Sigmoid colon (tissue), 6 donors: ENCODE measurements at regions not wholly inside any gene's neighbourhood (a gene's known extent, or its start where the extent isn't known, plus 50 kb on each side); places are given as distances from the start of the nearest gene placed in this dataset.

Source experiments
- DNase-seq: peaks from one replicate; pipeline ENCODE4 v3.0.0-alpha.2; 2019
- H3K27ac ChIP-seq, 4 donors: fragments of 200-600 bp; sonication (generic); one replicate each; pipeline ENCODE4 v1.5.1; 2016 to 2019; ENCODE audit warnings: mild to moderate bottlenecking in 1 of 4
- H3K27me3 ChIP-seq, 3 donors: fragments of 200-600 bp; sonication (generic); one replicate each; pipeline ENCODE4 v1.5.1; 2019; ENCODE audit warnings: mild to moderate bottlenecking in 1 of 3
- H3K36me3 ChIP-seq, 4 donors: fragments of 200-600 bp; sonication (generic); one replicate each; pipeline ENCODE4 v1.5.1; 2016 to 2019
- H3K4me1 ChIP-seq, 4 donors: fragments of 200-600 bp; sonication (generic); one replicate each; pipeline ENCODE4 v1.5.1; 2017 to 2019
- H3K4me3 ChIP-seq, 4 donors: fragments of 200-600 bp; sonication (generic); one replicate each; pipeline ENCODE4 v1.5.1; 2017 to 2019; ENCODE audit warnings: mild to moderate bottlenecking in 2 of 4, moderate library complexity in 1 of 4
- H3K9me3 ChIP-seq, 4 donors: fragments of 200-600 bp in 3 of 4; sonication (generic) in 3 of 4; one replicate each; pipeline versions ENCODE4 v1.5.1 to v1.6.1; 2013 to 2019
- CTCF ChIP-seq, 4 experiments: fragments of 450-650 bp in 3 of 4; fragments of 200-600 bp in 1 of 4; IDR thresholded peaks; one replicate each; pipeline ENCODE4 v1.5.1; 2016 to 2019; ENCODE audit warnings: antibody characterized with exemption in 4 of 4, mild to moderate bottlenecking in 3 of 4, moderate library complexity in 2 of 4
- EP300 ChIP-seq, 4 donors: sonication (generic); formaldehyde crosslinking; IDR thresholded peaks; one replicate each; pipeline ENCODE4 v1.6.1; 2017; ENCODE audit warnings: antibody characterized with exemption in 4 of 4
- POLR2A ChIP-seq, 2 donors: fragments of 450-650 bp; IDR thresholded peaks; one replicate each; pipeline ENCODE4 v1.6.1; 2016; ENCODE audit warnings: antibody characterized with exemption in 2 of 2, mild to moderate bottlenecking in 2 of 2, moderate library complexity in 2 of 2
- POLR2AphosphoS5 ChIP-seq, 4 donors: sonication (generic); formaldehyde crosslinking; IDR thresholded peaks; one replicate each; pipeline ENCODE4 v1.6.1; 2017; ENCODE audit warnings: antibody characterized with exemption in 4 of 4
- WGBS, 2 donors: extraction: QIAGEN DNeasy Blood & Tissue Kit; methylation state at CpG; one replicate each; pipeline ENCODE4 v1.1.7; 2013; 5-methylcytosine and 5-hydroxymethylcytosine counted together
- intact Hi-C: fragments of 100-400 bp; cut with DNase I; formaldehyde crosslinking; loops from one replicate; pipeline ENCODE4 v1.15.1; 2023
- donor health status: healthy with polysubstance abuse.
- donor health status: healthy.

- Histone ChIP-seq H3K4me1 (peaks cover 0 to 11% (median 9%) of the 10 kb centered on the region in 4 donors), H3K9me3 (no peaks in the 10 kb centered on the region), H3K27ac (no peak overlapping the region), H3K27me3 (peaks cover 7 to 36% (median 11%) of the 10 kb centered on the region in 3 donors), H3K36me3 (no peaks in the 10 kb centered on the region), H3K4me3 (no peak overlapping the region)
- TF ChIP-seq CTCF (IDR thresholded peaks at IDR 0.05) (no peak), POLR2AphosphoS5 (IDR thresholded peaks at IDR 0.05) (no peak), POLR2A (IDR thresholded peaks at IDR 0.05) (no peak), EP300 (IDR thresholded peaks at IDR 0.05) (no peak)
- DNase-seq: peak; percentile 53
- intact Hi-C loops: loop anchor here (5.0 kb wide), 2 partner anchors 60 to 105 kb away; no protein-coding TSS in a partner anchor
- 29 to 57% methylated on average over 12 of the region's 12 CpGs for WGBS, 2 donors
Measured at GRCh38 chr14:103186909-103187586, 63.8 kb downstream of the TNFAIP2 start.

- 87 to 90% methylated on average over 4 of the region's 4 CpGs for WGBS, 2 donors
Measured at GRCh38 chr14:103187911-103188310, 64.7 kb downstream of the TNFAIP2 start.

GRCh38 chr14:103188810-103189480, 65.7 kb downstream of the TNFAIP2 start:
- Histone ChIP-seq H3K9me3 (no peaks in the 10 kb centered on the region), H3K36me3 (no peaks in the 10 kb centered on the region), H3K27ac (no peak overlapping the region), H3K27me3 (peaks cover 7 to 36% (median 11%) of the 10 kb centered on the region in 3 donors), H3K4me3 (peak overlapping the region in 3 of 4 donors; percentile 33 to 48 (median 45)), H3K4me1 (peaks cover 0 to 11% (median 9%) of the 10 kb centered on the region in 4 donors)
- DNase-seq: peak; percentile 66
- TF ChIP-seq CTCF (IDR thresholded peaks at IDR 0.05) (peak in 2 of 4 experiments; percentile 16 to 46), POLR2A (IDR thresholded peaks at IDR 0.05) (no peak), POLR2AphosphoS5 (IDR thresholded peaks at IDR 0.05) (no peak), EP300 (IDR thresholded peaks at IDR 0.05) (no peak)
- intact Hi-C loops: loop anchor here (5.0 kb wide), 2 partner anchors 62 to 103 kb away; no protein-coding TSS in a partner anchor
- WGBS, 2 donors: 2 to 4% methylated on average over 67 of the region's 67 CpGs

More at GRCh38 chr14:103187911-103188310, 64.7 kb downstream of the TNFAIP2 start:
- intact Hi-C loops: loop anchor here (5.0 kb wide), 2 partner anchors 61 to 104 kb away; no protein-coding TSS in a partner anchor
- no peak overlapping the region for H3K27ac ChIP-seq
- peaks cover 7 to 36% (median 11%) of the 10 kb centered on the region in 3 donors for H3K27me3 ChIP-seq
- H3K9me3 ChIP-seq: no peaks in the 10 kb centered on the region
- TF ChIP-seq POLR2A (IDR thresholded peaks at IDR 0.05): no peak
- no peak for TF ChIP-seq EP300 (IDR thresholded peaks at IDR 0.05)
- H3K36me3 ChIP-seq: no peaks in the 10 kb centered on the region
- peaks cover 0 to 11% (median 9%) of the 10 kb centered on the region in 4 donors for H3K4me1 ChIP-seq
- DNase-seq: no peak
- no peak overlapping the region for H3K4me3 ChIP-seq

GRCh38 chr14:103189481-103190470, 66.5 kb downstream of the TNFAIP2 start:
- Histone ChIP-seq H3K27ac (peak overlapping the region in 1 of 4 donors; percentile 2), H3K4me1 (peaks cover 0 to 11% (median 9%) of the 10 kb centered on the region in 4 donors), H3K36me3 (no peaks in the 10 kb centered on the region), H3K27me3 (peaks cover 7 to 36% (median 11%) of the 10 kb centered on the region in 3 donors), H3K4me3 (peak overlapping the region in 3 of 4 donors; percentile 33 to 48 (median 45)), H3K9me3 (no peaks in the 10 kb centered on the region)
- peak; percentile 63 for DNase-seq
- TF ChIP-seq CTCF (IDR thresholded peaks at IDR 0.05) (no peak), POLR2AphosphoS5 (IDR thresholded peaks at IDR 0.05) (no peak), EP300 (IDR thresholded peaks at IDR 0.05) (no peak), POLR2A (IDR thresholded peaks at IDR 0.05) (no peak)
- intact Hi-C loops: loop anchor here (5.0 kb wide), 2 partner anchors 62 to 103 kb away; no protein-coding TSS in a partner anchor
- 49 to 60% methylated on average over 48 of the region's 48 CpGs for WGBS, 2 donors
